Activated CD8-positive, alpha-beta T cell treated with anti-CD3 and anti-CD28 coated beads for 36 hours (primary cell): ENCODE measurements at regions not wholly inside any gene's neighbourhood (a gene's known extent, or its start where the extent isn't known, plus 50 kb on each side); places are given as distances from the start of the nearest gene placed in this dataset.
"Not testable (repeated sequence)": the region's sequence is repeated elsewhere in the genome, so short reads cannot be mapped to it uniquely, and the experiment has no call there.

Experiments
- ATAC-seq: fragments of 200-7000 bp; cut with Tn5 transposase; one replicate; pipeline ENCODE4 v1.10.0; 2021; ENCODE audit warnings: mild to moderate bottlenecking, moderate library complexity
- CTCF ChIA-PET: fragments of 350-600 bp; sonication (Branson Sonifier 250); formaldehyde crosslinking; loops from one replicate; lab custom pipeline; 2021; ENCODE audit warnings: antibody characterized with exemption; lab: Charles Lee
- POLR2A ChIA-PET: fragments of 350-600 bp; sonication (Branson Sonifier 250); formaldehyde crosslinking; loops from one replicate; lab custom pipeline; 2021; ENCODE audit warnings: antibody characterized with exemption; lab: Charles Lee
- DNase-seq: peaks from one replicate; pipeline ENCODE4 v3.0.0-alpha.2; 2020
- H3K27ac Mint-ChIP-seq: one replicate; pipeline ENCODE4 v1.8.0; 2021; ENCODE audit warnings: mild to moderate bottlenecking, mixed read lengths
- H3K27me3 Mint-ChIP-seq: one replicate; pipeline ENCODE4 v1.8.0; 2021; ENCODE audit warnings: mixed read lengths
- H3K36me3 Mint-ChIP-seq: one replicate; pipeline ENCODE4 v1.8.0; 2021; ENCODE audit warnings: low read depth, mixed read lengths
- H3K4me1 Mint-ChIP-seq: one replicate; pipeline ENCODE4 v1.8.0; 2021; ENCODE audit warnings: low read depth, mixed read lengths
- H3K4me3 Mint-ChIP-seq: one replicate; pipeline ENCODE4 v1.8.0; 2021; ENCODE audit warnings: mild to moderate bottlenecking, moderate library complexity, mixed read lengths
- H3K9me3 Mint-ChIP-seq: one replicate; pipeline ENCODE4 v1.8.0; 2021; ENCODE audit warnings: mixed read lengths
- intact Hi-C: fragments of 100-400 bp; cut with micrococcal nuclease; formaldehyde crosslinking; loops from one replicate; pipeline ENCODE4 v1.10.0; 2022
- TF ChIP-seq, protein P1 (sequence below): fragments of 200-600 bp; IDR thresholded peaks from one replicate; pipeline ENCODE4 v1.8.0; 2022; ENCODE audit warnings: antibody characterized with exemption, mild to moderate bottlenecking

DNA sequence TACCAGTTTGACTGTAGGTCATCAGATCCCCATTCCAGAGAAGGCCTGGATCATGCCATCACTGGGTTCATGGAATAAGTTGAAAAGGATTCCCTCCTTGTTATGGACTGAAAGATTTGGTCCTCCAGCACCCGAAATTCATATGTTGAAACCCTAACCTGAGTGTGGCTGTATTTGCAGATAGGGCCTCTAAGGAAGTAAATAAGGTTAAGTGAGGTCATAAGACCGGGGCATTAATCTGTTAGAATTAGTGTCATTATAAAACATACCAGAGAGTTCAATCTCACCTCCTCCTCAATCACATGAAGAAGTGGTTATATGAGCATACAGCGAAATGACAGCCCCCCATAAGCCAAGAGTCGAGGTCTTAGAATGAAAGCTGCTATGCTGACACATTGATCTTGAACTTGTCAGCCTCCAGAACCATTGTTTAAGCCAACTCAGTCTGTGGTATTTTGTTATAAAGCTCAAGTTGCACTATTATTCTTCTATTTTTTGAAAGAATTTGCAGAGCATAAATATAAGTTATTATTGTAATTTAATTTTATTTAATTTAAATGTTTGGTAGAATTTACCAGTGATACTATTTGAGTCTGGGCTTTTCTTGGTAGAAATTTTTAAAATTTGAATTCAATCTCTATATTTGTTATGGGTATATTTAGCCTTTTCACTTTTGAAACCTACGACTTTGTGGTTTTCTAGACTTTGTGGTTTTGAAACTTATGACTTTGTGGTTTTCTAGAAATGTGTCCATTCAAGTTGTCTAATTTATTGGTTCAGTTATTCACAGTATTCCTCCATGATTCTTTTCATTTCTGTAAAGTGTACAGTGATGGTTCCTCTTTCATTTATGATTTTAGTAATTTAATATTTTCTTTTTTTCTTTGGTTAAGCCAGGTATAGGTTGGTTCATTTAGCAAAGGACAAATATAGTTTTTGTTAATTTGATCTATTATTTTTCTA, 1206.7 kb upstream of the CDH2 start:
- no peak overlapping the region for H3K27ac Mint-ChIP-seq
- TF ChIP-seq, protein P1, sequence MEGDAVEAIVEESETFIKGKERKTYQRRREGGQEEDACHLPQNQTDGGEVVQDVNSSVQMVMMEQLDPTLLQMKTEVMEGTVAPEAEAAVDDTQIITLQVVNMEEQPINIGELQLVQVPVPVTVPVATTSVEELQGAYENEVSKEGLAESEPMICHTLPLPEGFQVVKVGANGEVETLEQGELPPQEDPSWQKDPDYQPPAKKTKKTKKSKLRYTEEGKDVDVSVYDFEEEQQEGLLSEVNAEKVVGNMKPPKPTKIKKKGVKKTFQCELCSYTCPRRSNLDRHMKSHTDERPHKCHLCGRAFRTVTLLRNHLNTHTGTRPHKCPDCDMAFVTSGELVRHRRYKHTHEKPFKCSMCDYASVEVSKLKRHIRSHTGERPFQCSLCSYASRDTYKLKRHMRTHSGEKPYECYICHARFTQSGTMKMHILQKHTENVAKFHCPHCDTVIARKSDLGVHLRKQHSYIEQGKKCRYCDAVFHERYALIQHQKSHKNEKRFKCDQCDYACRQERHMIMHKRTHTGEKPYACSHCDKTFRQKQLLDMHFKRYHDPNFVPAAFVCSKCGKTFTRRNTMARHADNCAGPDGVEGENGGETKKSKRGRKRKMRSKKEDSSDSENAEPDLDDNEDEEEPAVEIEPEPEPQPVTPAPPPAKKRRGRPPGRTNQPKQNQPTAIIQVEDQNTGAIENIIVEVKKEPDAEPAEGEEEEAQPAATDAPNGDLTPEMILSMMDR, result no peak
- ChIA-PET POLR2A (no interaction called here), CTCF (no interaction called here)
- H3K36me3 Mint-ChIP-seq, result no peaks in the 10 kb centered on the region
- H3K9me3 Mint-ChIP-seq, result peaks cover 4% of the 10 kb centered on the region
- intact Hi-C loops, result no loop called here
- no peak overlapping the region for H3K4me3 Mint-ChIP-seq
- no peak for ATAC-seq
- H3K27me3 Mint-ChIP-seq, result no peaks in the 10 kb centered on the region
- no peak for DNase-seq
- no peaks in the 10 kb centered on the region for H3K4me1 Mint-ChIP-seq

DNA sequence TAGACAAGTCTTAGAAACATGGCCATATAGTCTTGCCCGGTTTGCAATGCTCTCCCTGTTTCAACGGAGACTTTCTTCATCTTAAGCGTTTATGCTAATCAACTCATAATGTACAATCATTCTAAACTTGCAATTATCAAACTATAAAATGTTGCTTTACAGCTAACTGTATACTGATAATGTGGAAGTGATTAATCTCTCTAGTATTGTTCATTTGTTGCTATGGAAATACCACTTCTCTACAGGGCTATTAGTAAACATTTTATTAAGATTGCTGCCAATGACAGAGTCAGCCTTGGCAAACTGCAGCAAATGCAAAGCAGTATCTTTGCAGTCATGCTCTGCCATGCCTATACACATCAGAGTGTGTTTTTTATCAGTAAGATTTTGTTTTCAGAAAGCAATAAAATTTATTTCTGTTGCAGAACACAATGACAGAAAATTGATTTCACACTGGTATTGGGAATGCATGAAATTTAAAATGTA, 1201.8 kb upstream of the CDH2 start:
- no peak overlapping the region for H3K4me3 Mint-ChIP-seq
- CTCF ChIA-PET, result no interaction called here
- H3K27ac Mint-ChIP-seq, result no peak overlapping the region
- ATAC-seq (no peak), DNase-seq (no peak)
- H3K27me3 Mint-ChIP-seq, result no peaks in the 10 kb centered on the region
- TF ChIP-seq, protein P1, result no peak
- H3K9me3 Mint-ChIP-seq, result peaks cover 3% of the 10 kb centered on the region
- intact Hi-C loops, result no loop called here
- H3K4me1 Mint-ChIP-seq, result no peaks in the 10 kb centered on the region
- POLR2A ChIA-PET, result no interaction called here
- H3K36me3 Mint-ChIP-seq, result no peaks in the 10 kb centered on the region

DNA sequence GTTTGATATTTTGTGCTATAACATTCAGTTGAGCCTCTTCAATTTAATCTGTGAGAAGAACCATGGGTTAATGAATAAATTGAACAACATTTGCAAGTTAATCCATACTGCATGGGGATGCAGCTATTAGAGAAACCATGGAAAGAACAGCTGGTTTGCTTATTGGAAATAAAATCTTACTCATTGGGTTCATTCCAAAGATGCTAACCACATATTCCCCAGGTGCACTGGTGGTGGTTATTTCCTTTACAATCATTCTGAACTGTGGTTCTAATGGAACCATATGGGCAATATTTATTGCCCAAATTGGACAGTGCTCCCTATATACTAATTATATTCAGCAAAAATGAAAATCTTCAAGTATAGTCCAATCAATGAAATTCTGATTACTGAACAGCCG, 1200.4 kb upstream of the CDH2 start:
- Mint-ChIP-seq H3K4me1 (no peaks in the 10 kb centered on the region), H3K9me3 (peaks cover 7% of the 10 kb centered on the region), H3K36me3 (no peaks in the 10 kb centered on the region), H3K27me3 (no peaks in the 10 kb centered on the region), H3K4me3 (no peak overlapping the region), H3K27ac (no peak overlapping the region)
- POLR2A ChIA-PET, result no interaction called here
- intact Hi-C loops, result no loop called here
- TF ChIP-seq, protein P1, result no peak
- CTCF ChIA-PET, result no interaction called here
- DNase-seq (no peak), ATAC-seq (no peak)

DNA sequence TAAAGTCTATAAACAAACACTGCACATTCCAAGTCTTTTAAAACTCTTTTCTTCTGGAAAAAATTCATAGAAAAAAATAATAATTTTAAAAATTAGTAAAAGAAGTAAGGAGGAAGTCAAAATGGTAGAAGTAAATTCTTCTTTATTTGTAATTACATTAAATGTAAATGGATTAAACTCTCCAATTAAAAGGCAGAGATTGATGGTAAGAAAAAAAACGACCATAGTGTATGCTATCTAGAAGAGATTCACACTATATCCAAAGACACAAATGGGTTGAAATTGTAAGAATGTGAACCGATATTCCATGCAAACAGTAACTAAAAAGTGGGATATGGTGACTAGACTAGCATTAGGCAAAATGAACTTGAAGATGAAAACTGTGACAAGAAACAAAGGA, 1196.1 kb upstream of the CDH2 start:
- Mint-ChIP-seq H3K4me1 (no peaks in the 10 kb centered on the region), H3K4me3 (no peak overlapping the region), H3K27ac (no peak overlapping the region), H3K9me3 (peaks cover 11% of the 10 kb centered on the region), H3K36me3 (no peaks in the 10 kb centered on the region), H3K27me3 (no peaks in the 10 kb centered on the region)
- intact Hi-C loops, result no loop called here
- ATAC-seq, result no peak
- CTCF ChIA-PET, result no interaction called here
- POLR2A ChIA-PET, result no interaction called here
- TF ChIP-seq, protein P1, result no peak
- no peak for DNase-seq

DNA sequence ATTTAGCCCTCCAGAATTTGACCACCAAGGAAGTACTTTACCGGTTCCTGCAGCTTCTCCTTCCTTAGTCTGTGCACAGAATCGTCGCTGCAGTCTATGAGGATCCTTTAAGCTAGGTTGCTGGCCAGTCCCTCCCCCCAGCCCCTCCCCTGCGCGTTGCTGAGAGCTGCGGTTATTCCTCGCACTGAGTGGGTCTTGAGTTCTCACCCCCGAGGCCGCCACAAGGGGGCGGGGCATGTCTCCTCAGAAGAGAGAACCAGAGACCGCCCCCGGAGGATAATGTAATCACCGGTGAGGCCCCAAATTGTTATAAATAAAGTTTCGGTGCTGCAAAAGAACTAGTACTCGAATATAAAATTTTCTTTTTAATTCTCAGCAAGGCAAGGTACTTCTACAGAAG, 1184.9 kb upstream of the CDH2 start:
- CTCF ChIA-PET, result no interaction called here
- POLR2A ChIA-PET, result no interaction called here

DNA sequence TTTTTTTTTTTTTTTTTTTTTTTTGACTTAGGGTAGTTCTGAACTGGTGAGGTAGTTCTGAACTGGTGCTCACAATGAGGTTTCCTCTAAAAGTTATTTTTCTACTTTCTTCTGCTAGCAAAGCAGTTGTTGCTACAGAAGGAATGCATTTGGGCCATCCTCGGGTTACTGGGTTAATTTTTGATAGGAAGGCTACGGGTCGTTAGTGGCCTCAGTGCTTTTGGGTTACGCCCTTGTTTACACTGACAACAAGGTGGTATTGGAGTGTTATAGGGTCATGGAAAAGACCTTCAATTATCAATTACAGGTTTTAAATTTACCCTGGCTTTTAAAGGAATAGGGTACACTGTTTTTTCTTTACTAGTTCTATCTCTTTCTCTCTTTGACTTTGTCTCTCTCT, 1183.7 kb upstream of the CDH2 start:
- H3K27ac Mint-ChIP-seq, H3K27me3 Mint-ChIP-seq, DNase-seq, H3K36me3 Mint-ChIP-seq, H3K4me1 Mint-ChIP-seq, H3K4me3 Mint-ChIP-seq, CTCF ChIA-PET, intact Hi-C loops, ATAC-seq: not testable (repeated sequence)
- POLR2A ChIA-PET, result interaction anchor here (0.6 kb wide), 1 partner anchor 196 kb away, joined by 3 read pairs; no protein-coding TSS in a partner anchor
- peaks cover 26% of the 10 kb centered on the region for H3K9me3 Mint-ChIP-seq

More for the DNA sequence above, 1184.9 kb upstream of the CDH2 start:
- no peaks in the 10 kb centered on the region for H3K4me1 Mint-ChIP-seq
- no peaks in the 10 kb centered on the region for H3K27me3 Mint-ChIP-seq
- no peak overlapping the region for H3K4me3 Mint-ChIP-seq
- intact Hi-C loops, result no loop called here
- no peak overlapping the region for H3K27ac Mint-ChIP-seq
- TF ChIP-seq, protein P1, result no peak
- ATAC-seq (no peak), DNase-seq (no peak)
- no peaks in the 10 kb centered on the region for H3K36me3 Mint-ChIP-seq
- H3K9me3 Mint-ChIP-seq, result peaks cover 17% of the 10 kb centered on the region

DNA sequence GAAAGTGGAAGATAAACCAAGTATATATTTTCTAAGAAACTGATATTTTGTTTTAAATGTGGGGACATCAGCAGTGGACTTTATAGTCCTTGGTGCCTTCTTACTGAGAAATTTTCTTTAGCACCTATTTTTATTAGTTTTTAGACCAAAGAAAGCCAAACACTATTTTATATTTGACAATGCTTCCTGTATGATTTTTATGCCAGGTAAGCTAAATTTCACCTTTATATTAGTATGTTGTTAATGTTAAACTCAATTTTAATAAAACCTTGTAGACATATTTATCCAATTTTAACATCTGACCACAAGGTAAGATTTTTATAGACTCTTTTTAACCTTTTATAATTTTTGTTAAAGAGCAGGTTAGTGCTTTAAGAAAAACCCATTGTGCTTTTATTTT, 1182.3 kb upstream of the CDH2 start:
- H3K4me3 Mint-ChIP-seq, H3K36me3 Mint-ChIP-seq, H3K4me1 Mint-ChIP-seq, POLR2A ChIA-PET, H3K27ac Mint-ChIP-seq, H3K27me3 Mint-ChIP-seq, CTCF ChIA-PET, intact Hi-C loops, DNase-seq, ATAC-seq: not testable (repeated sequence)
- H3K9me3 Mint-ChIP-seq, result peaks cover 30% of the 10 kb centered on the region
